ENCODE measurements at regions not wholly inside any gene's neighbourhood (a gene's known extent, or its start where the extent isn't known, plus 50 kb on each side); places are given as distances from the start of the nearest gene placed in this dataset.

GRCh38 chr4:130187587-130187986 lies 1091.6 kb downstream of the C4orf33 start:
- Histone ChIP-seq H3K4me3 (ENCODE audit: low read depth, low read length) (no peak overlapping the region), H3K27me3 (ENCODE audit: control insufficient read depth, insufficient read depth, low read length) (no peaks in the 10 kb centered on the region), H3K36me3 (ENCODE audit: control insufficient read depth, insufficient read depth, low read length) (no peaks in the 10 kb centered on the region), H3K27ac (ENCODE audit: insufficient read depth, low read length, poor library complexity, severe bottlenecking) (no peak overlapping the region), H3K9me3 (ENCODE audit: control insufficient read depth in 2 of 2, low read length in 2 of 2) (no peaks in the 10 kb centered on the region), H3K4me1 (ENCODE audit: control insufficient read depth, insufficient read depth, low read length, poor library complexity, severe bottlenecking) (no peaks in the 10 kb centered on the region)
- peaks cover 3 to 19% (median 6%) of the 10 kb centered on the region in 7 donors for H3K9me3 Mint-ChIP-seq
- H3K4me1 Mint-ChIP-seq: peaks cover 0 to 4% (median 0%) of the 10 kb centered on the region in 4 donors
- ATAC-seq (ENCODE audit: low read depth in 2 of 2) (no peak), DNase-seq (no peak)
- no peak overlapping the region for H3K27ac Mint-ChIP-seq
- H3K36me3 Mint-ChIP-seq: no peaks in the 10 kb centered on the region
- H3K4me3 Mint-ChIP-seq: no peak overlapping the region
- no peaks in the 10 kb centered on the region for H3K27me3 Mint-ChIP-seq

GRCh38 chr4:130192787-130193186 lies 1096.8 kb downstream of the C4orf33 start:
- Histone ChIP-seq H3K36me3 (ENCODE audit: control insufficient read depth, insufficient read depth, low read length) (no peaks in the 10 kb centered on the region), H3K27ac (ENCODE audit: insufficient read depth, low read length, poor library complexity, severe bottlenecking) (no peak overlapping the region), H3K4me1 (ENCODE audit: control insufficient read depth, insufficient read depth, low read length, poor library complexity, severe bottlenecking) (no peaks in the 10 kb centered on the region), H3K9me3 (ENCODE audit: control insufficient read depth in 2 of 2, low read length in 2 of 2) (no peaks in the 10 kb centered on the region), H3K27me3 (ENCODE audit: control insufficient read depth, insufficient read depth, low read length) (no peaks in the 10 kb centered on the region), H3K4me3 (ENCODE audit: low read depth, low read length) (no peak overlapping the region)
- ATAC-seq (ENCODE audit: low read depth in 2 of 2): no peak
- Mint-ChIP-seq H3K9me3 (peaks cover 3 to 30% (median 10%) of the 10 kb centered on the region in 7 donors), H3K27ac (no peak overlapping the region), H3K36me3 (no peaks in the 10 kb centered on the region), H3K4me3 (no peak overlapping the region), H3K4me1 (peaks cover 0 to 4% (median 0%) of the 10 kb centered on the region in 4 donors), H3K27me3 (no peaks in the 10 kb centered on the region)
- DNase-seq: no peak

GRCh38 chr4:130197946-130198345 lies 1102.0 kb downstream of the C4orf33 start:
- Histone ChIP-seq H3K36me3 (ENCODE audit: control insufficient read depth, insufficient read depth, low read length) (no peaks in the 10 kb centered on the region), H3K4me3 (ENCODE audit: low read depth, low read length) (no peak overlapping the region), H3K27ac (ENCODE audit: insufficient read depth, low read length, poor library complexity, severe bottlenecking) (no peak overlapping the region), H3K4me1 (ENCODE audit: control insufficient read depth, insufficient read depth, low read length, poor library complexity, severe bottlenecking) (no peaks in the 10 kb centered on the region), H3K9me3 (ENCODE audit: control insufficient read depth in 2 of 2, low read length in 2 of 2) (peaks cover 2 to 20% of the 10 kb centered on the region in 2 experiments), H3K27me3 (ENCODE audit: control insufficient read depth, insufficient read depth, low read length) (no peaks in the 10 kb centered on the region)
- DNase-seq: no peak
- H3K27me3 Mint-ChIP-seq: no peaks in the 10 kb centered on the region
- no peak overlapping the region for H3K27ac Mint-ChIP-seq
- H3K4me3 Mint-ChIP-seq: no peak overlapping the region
- H3K9me3 Mint-ChIP-seq: peaks cover 0 to 22% (median 10%) of the 10 kb centered on the region in 7 donors
- no peak for ATAC-seq (ENCODE audit: low read depth in 2 of 2)
- H3K4me1 Mint-ChIP-seq: no peaks in the 10 kb centered on the region
- no peaks in the 10 kb centered on the region for H3K36me3 Mint-ChIP-seq

- Mint-ChIP-seq H3K27ac (no peak overlapping the region), H3K27me3 (no peaks in the 10 kb centered on the region), H3K4me3 (no peak overlapping the region), H3K36me3 (no peaks in the 10 kb centered on the region), H3K4me1 (no peaks in the 10 kb centered on the region), H3K9me3 (peaks cover 0 to 17% (median 9%) of the 10 kb centered on the region in 7 donors)
- no peak overlapping the region for H3K27ac ChIP-seq (ENCODE audit: insufficient read depth, low read length, poor library complexity, severe bottlenecking)
- no peak for ATAC-seq (ENCODE audit: low read depth in 2 of 2)
- no peaks in the 10 kb centered on the region for H3K27me3 ChIP-seq (ENCODE audit: control insufficient read depth, insufficient read depth, low read length)
- H3K4me3 ChIP-seq (ENCODE audit: low read depth, low read length): no peak overlapping the region
- H3K4me1 ChIP-seq (ENCODE audit: control insufficient read depth, insufficient read depth, low read length, poor library complexity, severe bottlenecking): no peaks in the 10 kb centered on the region
- peaks cover 2 to 24% of the 10 kb centered on the region in 2 experiments for H3K9me3 ChIP-seq (ENCODE audit: control insufficient read depth in 2 of 2, low read length in 2 of 2)
- no peaks in the 10 kb centered on the region for H3K36me3 ChIP-seq (ENCODE audit: control insufficient read depth, insufficient read depth, low read length)
- DNase-seq: no peak
These were observed 1107.6 kb downstream of the C4orf33 start for GRCh38 chr4:130203571-130203970.

- DNase-seq (no peak), ATAC-seq (ENCODE audit: low read depth in 2 of 2) (no peak)
- Histone ChIP-seq H3K4me3 (ENCODE audit: low read depth, low read length) (no peak overlapping the region), H3K27me3 (ENCODE audit: control insufficient read depth, insufficient read depth, low read length) (no peaks in the 10 kb centered on the region), H3K9me3 (ENCODE audit: control insufficient read depth in 2 of 2, low read length in 2 of 2) (no peaks in the 10 kb centered on the region), H3K27ac (ENCODE audit: insufficient read depth, low read length, poor library complexity, severe bottlenecking) (no peak overlapping the region), H3K36me3 (ENCODE audit: control insufficient read depth, insufficient read depth, low read length) (no peaks in the 10 kb centered on the region), H3K4me1 (ENCODE audit: control insufficient read depth, insufficient read depth, low read length, poor library complexity, severe bottlenecking) (no peaks in the 10 kb centered on the region)
- H3K27me3 Mint-ChIP-seq: no peaks in the 10 kb centered on the region
- H3K27ac Mint-ChIP-seq: no peak overlapping the region
- H3K4me1 Mint-ChIP-seq: no peaks in the 10 kb centered on the region
- H3K36me3 Mint-ChIP-seq: no peaks in the 10 kb centered on the region
- H3K9me3 Mint-ChIP-seq: peaks cover 0 to 16% (median 3%) of the 10 kb centered on the region in 7 donors
- no peak overlapping the region for H3K4me3 Mint-ChIP-seq
These were observed 1114.9 kb downstream of the C4orf33 start for GRCh38 chr4:130210864-130211263.

GRCh38 chr4:130214268-130214667 lies 1118.3 kb downstream of the C4orf33 start:
- no peaks in the 10 kb centered on the region for H3K36me3 Mint-ChIP-seq
- H3K4me3 Mint-ChIP-seq: no peak overlapping the region
- Histone ChIP-seq H3K9me3 (ENCODE audit: control insufficient read depth in 2 of 2, low read length in 2 of 2) (no peaks in the 10 kb centered on the region), H3K36me3 (ENCODE audit: control insufficient read depth, insufficient read depth, low read length) (no peaks in the 10 kb centered on the region), H3K27me3 (ENCODE audit: control insufficient read depth, insufficient read depth, low read length) (no peaks in the 10 kb centered on the region), H3K4me1 (ENCODE audit: control insufficient read depth, insufficient read depth, low read length, poor library complexity, severe bottlenecking) (no peaks in the 10 kb centered on the region), H3K27ac (ENCODE audit: insufficient read depth, low read length, poor library complexity, severe bottlenecking) (no peak overlapping the region), H3K4me3 (ENCODE audit: low read depth, low read length) (no peak overlapping the region)
- H3K27ac Mint-ChIP-seq: no peak overlapping the region
- no peaks in the 10 kb centered on the region for H3K27me3 Mint-ChIP-seq
- no peak for DNase-seq
- ATAC-seq (ENCODE audit: low read depth in 2 of 2): no peak
- peaks cover 0 to 4% (median 1%) of the 10 kb centered on the region in 7 donors for H3K9me3 Mint-ChIP-seq
- no peaks in the 10 kb centered on the region for H3K4me1 Mint-ChIP-seq

GRCh38 chr4:130233377-130234047 lies 1137.6 kb downstream of the C4orf33 start:
- Histone ChIP-seq H3K36me3 (ENCODE audit: control insufficient read depth, insufficient read depth, low read length) (no peaks in the 10 kb centered on the region), H3K4me3 (ENCODE audit: low read depth, low read length) (no peak overlapping the region), H3K4me1 (ENCODE audit: control insufficient read depth, insufficient read depth, low read length, poor library complexity, severe bottlenecking) (no peaks in the 10 kb centered on the region), H3K27ac (ENCODE audit: insufficient read depth, low read length, poor library complexity, severe bottlenecking) (no peak overlapping the region), H3K9me3 (ENCODE audit: control insufficient read depth in 2 of 2, low read length in 2 of 2) (no peaks in the 10 kb centered on the region), H3K27me3 (ENCODE audit: control insufficient read depth, insufficient read depth, low read length) (no peaks in the 10 kb centered on the region)
- peak in 1 of 3 donors; percentile 3 for DNase-seq
- no peak for ATAC-seq (ENCODE audit: low read depth in 2 of 2)
- Mint-ChIP-seq H3K27ac (no peak overlapping the region), H3K4me3 (no peak overlapping the region), H3K27me3 (no peaks in the 10 kb centered on the region), H3K9me3 (peaks cover 0 to 16% (median 2%) of the 10 kb centered on the region in 7 donors), H3K4me1 (no peaks in the 10 kb centered on the region), H3K36me3 (no peaks in the 10 kb centered on the region)

GRCh38 chr4:130238121-130238520 lies 1142.2 kb downstream of the C4orf33 start:
- H3K27me3 ChIP-seq (ENCODE audit: control insufficient read depth, insufficient read depth, low read length): no peaks in the 10 kb centered on the region
- no peak for DNase-seq
- no peaks in the 10 kb centered on the region for H3K36me3 Mint-ChIP-seq
- no peaks in the 10 kb centered on the region for H3K36me3 ChIP-seq (ENCODE audit: control insufficient read depth, insufficient read depth, low read length)
- H3K9me3 Mint-ChIP-seq: peaks cover 0 to 20% (median 3%) of the 10 kb centered on the region in 7 donors
- H3K4me1 ChIP-seq (ENCODE audit: control insufficient read depth, insufficient read depth, low read length, poor library complexity, severe bottlenecking): no peaks in the 10 kb centered on the region
- no peak overlapping the region for H3K4me3 Mint-ChIP-seq
- no peak for ATAC-seq (ENCODE audit: low read depth in 2 of 2)
- H3K4me3 ChIP-seq (ENCODE audit: low read depth, low read length): no peak overlapping the region
- H3K27ac ChIP-seq (ENCODE audit: insufficient read depth, low read length, poor library complexity, severe bottlenecking): no peak overlapping the region
- H3K9me3 ChIP-seq (ENCODE audit: control insufficient read depth in 2 of 2, low read length in 2 of 2): no peaks in the 10 kb centered on the region
- no peak overlapping the region for H3K27ac Mint-ChIP-seq
- H3K27me3 Mint-ChIP-seq: no peaks in the 10 kb centered on the region
- H3K4me1 Mint-ChIP-seq: no peaks in the 10 kb centered on the region

Data from CD4-positive, CD25-positive, alpha-beta regulatory T cell (primary cell).